GM18907 (cell line): ENCODE measurements at regions not wholly inside any gene's neighbourhood (a gene's known extent, or its start where the extent isn't known, plus 50 kb on each side); places are given as distances from the start of the nearest gene placed in this dataset.
"Not testable (repeated sequence)": the region's sequence is repeated elsewhere in the genome, so short reads cannot be mapped to it uniquely, and the experiment has no call there.

ENCODE experiments used
- ATAC-seq: cut with Tn5 transposase; IDR thresholded peaks from one replicate; pipeline ENCODE4 v1.9.1; 2021; ENCODE audit warnings: mild to moderate bottlenecking, moderate library complexity; ENCODE audit not compliant: unreplicated experiment

- ATAC-seq, result no peak
Measured at GRCh38 chr1:47656719-47657685, 219.2 kb downstream of the FOXD2 start.

- no peak for ATAC-seq
Measured at GRCh38 chr1:47658161-47658920, 220.5 kb downstream of the FOXD2 start.

DNA sequence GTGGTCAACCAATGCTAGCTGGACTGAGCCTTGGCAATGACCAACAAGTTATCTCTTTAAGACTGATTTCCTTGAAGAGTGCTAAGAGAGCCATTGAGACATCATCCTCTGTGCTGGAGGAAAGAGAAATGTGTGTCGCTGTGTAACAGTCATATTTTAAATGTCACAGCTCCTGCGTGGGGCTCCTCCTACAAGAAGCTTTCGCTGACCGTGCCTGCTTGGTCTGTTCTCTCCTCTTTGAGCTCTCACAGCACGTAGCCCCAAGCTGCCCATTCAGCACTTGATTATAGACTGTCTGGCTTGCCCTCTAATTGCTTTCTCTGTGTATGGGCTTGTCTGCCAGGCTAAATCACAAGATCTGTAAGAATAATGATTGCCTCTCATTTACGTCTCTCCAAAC, 221.3 kb downstream of the FOXD2 start:
- no peak for ATAC-seq

- ATAC-seq, result no peak
Measured at GRCh38 chr1:47660622-47661021, 222.8 kb downstream of the FOXD2 start.

DNA sequence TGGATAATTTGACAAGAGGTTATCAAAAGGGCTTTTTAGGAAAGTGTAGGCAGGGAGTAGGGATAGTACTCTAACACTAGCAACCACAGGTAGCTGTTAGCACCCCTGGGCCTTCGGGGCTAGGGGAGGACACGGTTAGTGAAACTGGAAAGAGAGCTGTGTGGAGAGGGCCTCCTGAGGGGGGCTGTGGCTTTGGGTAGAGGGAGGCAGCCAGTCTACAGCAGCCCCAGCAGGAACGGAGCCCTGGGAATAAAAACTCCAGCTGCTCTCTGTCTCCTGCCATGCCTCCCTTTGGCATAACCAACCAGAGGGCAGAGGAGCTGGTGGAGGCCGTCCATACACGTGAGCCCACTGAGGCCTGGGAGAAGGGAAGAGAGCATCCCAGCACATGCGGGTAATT, 223.2 kb downstream of the FOXD2 start:
- no peak for ATAC-seq

DNA sequence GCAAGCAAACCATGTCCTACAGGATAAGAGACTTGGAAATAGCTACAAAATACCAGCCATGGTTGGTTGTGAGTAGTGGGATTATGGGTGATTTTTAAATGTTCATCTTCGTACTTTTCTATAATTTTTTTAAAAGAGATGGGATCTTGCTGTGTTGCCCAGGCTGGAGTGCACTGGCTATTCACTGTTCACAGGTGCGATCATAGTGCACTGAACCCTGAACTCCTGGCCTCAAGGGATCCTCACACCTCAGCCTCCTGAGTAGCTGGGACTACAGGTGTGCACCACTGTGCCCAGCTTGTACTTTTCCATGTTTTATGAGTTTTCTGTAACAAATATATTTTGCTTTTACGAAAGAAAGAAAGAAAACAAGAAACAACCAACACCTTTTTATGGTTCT, 224.2 kb downstream of the FOXD2 start:
- no peak for ATAC-seq

- no peak for ATAC-seq
Measured at GRCh38 chr1:47663286-47663685, 225.4 kb downstream of the FOXD2 start.

DNA sequence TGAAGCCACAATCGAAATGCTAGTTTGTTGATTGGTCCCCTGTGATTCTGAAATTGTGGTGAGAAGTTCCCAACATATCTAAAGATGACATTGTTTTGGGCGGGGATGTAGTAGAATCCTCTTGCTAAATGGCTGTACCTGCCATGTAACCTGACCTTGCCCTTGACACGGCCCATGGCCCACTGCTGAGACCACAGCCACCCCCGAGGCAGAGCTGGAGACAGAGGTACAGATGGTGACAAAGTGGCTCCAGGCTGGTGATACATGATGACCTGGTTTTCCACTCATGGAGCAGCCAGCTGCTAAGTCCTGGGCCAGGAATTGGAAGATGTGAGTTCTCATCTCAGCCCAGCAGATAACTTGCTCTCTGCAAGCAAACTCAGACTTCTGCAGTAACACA, 226.5 kb downstream of the FOXD2 start:
- ATAC-seq, result no peak

- not testable (repeated sequence) for ATAC-seq
Measured at GRCh38 chr1:47664896-47665295, 227.1 kb downstream of the FOXD2 start.

DNA sequence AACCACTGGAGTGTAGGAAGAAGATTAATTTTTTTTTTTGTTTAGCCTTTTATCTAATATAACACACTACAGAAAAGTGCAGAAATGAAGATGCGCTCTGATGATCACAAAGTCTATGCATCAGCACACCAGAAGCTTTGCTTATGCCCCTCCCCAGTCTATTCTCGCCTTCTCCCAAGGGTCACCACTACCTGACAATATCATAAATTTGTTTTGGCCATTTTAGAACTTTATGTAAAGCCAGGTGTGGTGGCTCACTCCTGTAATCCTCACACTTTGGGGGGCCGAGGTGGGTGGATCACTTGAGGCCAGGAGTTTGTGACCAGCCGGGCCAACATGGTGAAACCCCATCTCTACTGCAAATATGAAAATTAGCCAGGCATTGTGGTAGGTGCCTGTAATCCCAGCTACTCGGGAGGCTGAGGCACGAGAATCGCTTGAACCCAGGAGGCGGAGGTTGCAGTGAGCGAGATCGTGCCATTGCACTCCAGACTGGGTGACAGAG, 231.3 kb downstream of the FOXD2 start:
- ATAC-seq, result no peak

GRCh38 chr1:47672622-47673021, 234.8 kb downstream of the FOXD2 start:
- ATAC-seq, result no peak

GRCh38 chr1:47674189-47674588, 236.3 kb downstream of the FOXD2 start:
- ATAC-seq, result no peak

DNA sequence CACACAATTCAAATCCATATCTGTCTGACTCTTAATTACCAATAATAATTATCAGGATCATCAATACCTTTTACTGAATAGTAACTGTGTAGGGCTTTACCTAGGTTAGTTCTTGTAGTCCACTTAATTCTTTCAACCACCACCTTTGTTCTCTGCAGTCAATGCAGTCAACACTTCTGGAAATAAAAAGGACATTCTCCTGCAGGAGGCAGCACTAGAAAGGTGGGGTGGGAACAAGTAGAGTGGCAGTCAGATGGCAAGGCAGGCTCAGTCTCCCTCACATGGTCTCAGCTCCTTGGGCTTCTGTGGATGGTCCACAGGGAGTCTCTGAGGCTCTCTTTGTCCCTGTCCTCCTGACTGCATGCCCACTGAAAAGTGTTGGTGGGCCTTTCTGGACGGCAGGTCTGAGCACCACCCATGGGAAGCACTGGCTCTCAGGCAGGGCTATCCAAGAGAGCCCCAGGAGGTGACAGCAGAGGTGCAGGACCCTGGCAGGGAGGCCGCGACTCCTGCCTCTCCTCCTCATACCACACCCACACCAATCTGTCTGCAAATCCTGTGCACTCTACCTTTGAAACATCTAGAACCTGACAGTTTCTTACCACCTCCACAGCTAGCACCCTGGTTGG, 237.3 kb downstream of the FOXD2 start:
- ATAC-seq, result no peak

DNA sequence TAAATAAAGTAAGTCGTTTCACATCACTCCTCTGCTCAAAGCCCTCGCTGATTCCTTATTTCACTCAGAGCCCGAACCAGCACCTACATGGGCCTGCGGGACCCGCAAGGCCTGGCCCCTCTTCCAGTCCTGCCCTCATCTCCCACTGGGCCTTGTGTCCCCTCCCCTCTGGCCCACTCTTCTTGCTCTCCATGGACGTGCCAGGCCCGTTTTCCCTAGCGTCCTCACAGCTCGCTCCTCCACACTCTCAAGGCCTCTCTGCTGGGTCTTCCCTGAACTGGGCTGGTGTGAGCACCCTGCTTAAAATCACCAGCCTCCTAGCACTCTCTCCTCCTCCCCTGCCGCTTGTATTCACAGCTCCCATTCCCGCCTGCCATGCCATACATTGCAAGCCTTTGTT, 237.9 kb downstream of the FOXD2 start:
- no peak for ATAC-seq

GRCh38 chr1:47676311-47677054, 238.6 kb downstream of the FOXD2 start:
- ATAC-seq, result no peak

- no peak for ATAC-seq
Measured at GRCh38 chr1:47677241-47677940, 239.5 kb downstream of the FOXD2 start.

DNA sequence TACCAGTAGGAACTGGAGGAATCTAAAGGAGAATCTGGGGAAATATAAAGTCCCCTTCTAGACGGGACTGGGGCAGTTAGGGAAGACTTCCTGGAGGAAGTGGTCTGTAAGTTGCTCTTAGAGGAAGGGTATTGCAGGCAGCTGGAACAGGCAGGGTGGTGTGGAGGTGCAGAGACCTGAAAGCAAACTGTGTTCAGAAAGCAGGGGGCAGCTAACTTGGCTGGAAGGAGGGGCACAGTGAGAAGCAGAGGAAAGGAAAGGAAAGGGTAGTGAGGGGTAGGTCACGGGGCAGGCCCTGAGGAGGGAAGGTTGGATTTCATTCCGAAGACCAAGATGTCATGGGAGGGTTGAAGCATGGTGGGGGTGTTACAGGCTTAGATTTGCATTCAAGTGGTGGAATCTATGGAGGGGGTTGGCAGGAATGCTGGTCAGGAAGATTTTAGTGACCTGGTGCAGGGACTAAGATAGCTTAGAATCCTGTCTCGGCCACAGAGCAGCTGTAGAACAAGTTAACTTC, 240.7 kb downstream of the FOXD2 start:
- ATAC-seq, result no peak

DNA sequence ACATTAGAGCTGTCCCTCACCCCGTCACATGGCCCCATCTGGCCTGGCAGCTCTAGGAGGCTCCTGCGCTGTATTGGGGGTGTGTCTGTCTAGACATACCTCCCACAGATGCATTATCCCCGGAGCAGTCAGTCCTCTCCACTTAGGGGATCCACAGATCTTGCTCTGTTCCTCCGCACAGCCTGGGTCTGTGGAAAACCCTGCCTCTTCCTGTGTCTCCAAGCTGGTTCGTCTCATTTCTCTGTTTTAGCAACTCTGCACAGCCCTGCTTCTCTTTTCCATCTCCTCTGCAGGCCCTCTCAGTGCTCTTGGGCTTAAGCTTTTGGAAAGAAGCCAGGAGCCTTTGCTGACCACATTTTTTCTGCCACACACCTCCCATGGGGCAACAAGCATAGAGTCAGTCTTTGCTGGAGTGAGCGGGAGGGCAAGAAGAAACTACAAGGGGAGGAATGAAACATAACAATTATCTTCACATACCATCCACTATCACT, 241.5 kb downstream of the FOXD2 start:
- ATAC-seq, result no peak

DNA sequence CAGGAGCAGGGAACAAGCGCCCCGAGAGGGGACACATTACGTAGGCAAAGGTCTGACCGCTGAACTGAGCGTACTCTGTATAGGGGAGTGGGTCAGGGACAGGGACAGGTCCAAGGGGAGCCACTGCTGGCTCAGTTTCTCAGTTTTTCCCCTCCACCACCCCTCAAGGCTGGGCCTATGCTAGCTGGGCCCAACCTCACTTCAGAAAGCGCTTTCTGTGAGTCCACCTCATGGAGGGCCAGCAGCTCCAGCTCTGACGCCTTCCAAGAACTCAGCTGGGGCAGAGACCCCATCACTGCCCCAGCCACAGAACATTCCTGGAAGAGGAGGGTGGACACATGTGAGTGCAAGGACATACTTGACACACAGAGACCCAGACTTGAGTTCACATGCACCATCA, 242.0 kb downstream of the FOXD2 start:
- no peak for ATAC-seq
